ENCODE measurements at regions not wholly inside any gene's neighbourhood (a gene's known extent, or its start where the extent isn't known, plus 50 kb on each side); places are given as distances from the start of the nearest gene placed in this dataset.

GRCh38 chr13:76667551-76667950 lies 218.7 kb downstream of the KCTD12 start:
- TF ChIP-seq CTCF (IDR thresholded peaks at IDR 0.05; ENCODE audit: low read depth, low read length) (no peak), POLR2A (IDR thresholded peaks at IDR 0.05; ENCODE audit: extremely low read depth, insufficient read length) (no peak), MAX (IDR thresholded peaks at IDR 0.05; ENCODE audit: low read depth, low read length) (no peak)
